Renal cortical epithelial cell (primary cell): ENCODE measurements at regions not wholly inside any gene's neighbourhood (a gene's known extent, or its start where the extent isn't known, plus 50 kb on each side); places are given as distances from the start of the nearest gene placed in this dataset.

Experiments
- DNase-seq: peaks from one replicate; pipeline ENCODE4 v3.0.0-alpha.2; 2011; ENCODE audit warnings: low read depth

- DNase-seq = no peak
Observed at GRCh38 chr3:180092889-180093288, 56.2 kb upstream of the PEX5L start.

GRCh38 chr3:180093535-180093934, 56.8 kb upstream of the PEX5L start:
- no peak for DNase-seq

- no peak for DNase-seq
Observed at GRCh38 chr3:180097626-180098025, 60.9 kb upstream of the PEX5L start.

GRCh38 chr3:180102134-180102533, 65.4 kb upstream of the PEX5L start:
- DNase-seq = no peak

- no peak for DNase-seq
Observed at GRCh38 chr3:180102604-180103003, 65.9 kb upstream of the PEX5L start.

- no peak for DNase-seq
Observed at GRCh38 chr3:180116203-180116602, 79.5 kb upstream of the PEX5L start.

GRCh38 chr3:180116658-180117057, 79.9 kb upstream of the PEX5L start:
- DNase-seq = no peak

GRCh38 chr3:180117381-180118163, 80.8 kb upstream of the PEX5L start:
- DNase-seq = no peak

- no peak for DNase-seq
Observed at GRCh38 chr3:180119567-180119966, 82.8 kb upstream of the PEX5L start.

- DNase-seq = no peak
Observed at GRCh38 chr3:180123928-180124327, 87.2 kb upstream of the PEX5L start.

- no peak for DNase-seq
Observed at GRCh38 chr3:180131169-180131568, 94.4 kb upstream of the PEX5L start.

- DNase-seq = no peak
Observed at GRCh38 chr3:180135101-180135500, 98.4 kb upstream of the PEX5L start.

GRCh38 chr3:180138871-180139270, 102.1 kb upstream of the PEX5L start:
- DNase-seq = no peak

GRCh38 chr3:180142041-180142440, 105.3 kb upstream of the PEX5L start:
- no peak for DNase-seq

GRCh38 chr3:180142472-180142871, 105.7 kb upstream of the PEX5L start:
- DNase-seq = no peak

GRCh38 chr3:180161770-180162169, 125.0 kb upstream of the PEX5L start:
- no peak for DNase-seq

- DNase-seq = no peak
Observed at GRCh38 chr3:180175572-180175971, 138.8 kb upstream of the PEX5L start.

GRCh38 chr3:180176059-180176458, 139.3 kb upstream of the PEX5L start:
- DNase-seq = no peak

- no peak for DNase-seq
Observed at GRCh38 chr3:180177255-180177654, 140.5 kb upstream of the PEX5L start.

- DNase-seq = no peak
Observed at GRCh38 chr3:180179562-180179961, 142.8 kb upstream of the PEX5L start.

- peak; percentile 29 for DNase-seq
Observed at GRCh38 chr3:180180795-180181194, 144.1 kb upstream of the PEX5L start.

- no peak for DNase-seq
Observed at GRCh38 chr3:180181387-180181786, 144.7 kb upstream of the PEX5L start.

GRCh38 chr3:180183346-180183745, 146.6 kb upstream of the PEX5L start:
- no peak for DNase-seq

- DNase-seq = peak; percentile 67
Observed at GRCh38 chr3:180184816-180185215, 148.1 kb upstream of the PEX5L start.
